B cell (primary cell): ENCODE measurements at regions not wholly inside any gene's neighbourhood (a gene's known extent, or its start where the extent isn't known, plus 50 kb on each side); places are given as distances from the start of the nearest gene placed in this dataset.

ENCODE experiments used
- ATAC-seq: fragments of 200-7000 bp; cut with Tn5 transposase; one replicate; pipeline ENCODE4 v1.10.0; 2021; ENCODE audit warnings: low read depth, mild to moderate bottlenecking, moderate number of reproducible peaks, moderate library complexity
- CTCF ChIA-PET: fragments of 350-600 bp; sonication (Branson Sonifier 250); formaldehyde crosslinking; loops from one replicate; lab custom pipeline; 2021; ENCODE audit warnings: antibody characterized with exemption, inconsistent platforms; lab: Charles Lee
- POLR2A ChIA-PET: fragments of 350-600 bp; sonication (Branson Sonifier 250); formaldehyde crosslinking; loops from one replicate; lab custom pipeline; 2021; ENCODE audit warnings: antibody characterized with exemption; lab: Charles Lee
- DNase-seq: peaks from one replicate; pipeline ENCODE4 v3.0.0; 2013
- H2AFZ ChIP-seq: 2 replicates; pipeline ENCODE4 v1.6.1; 2012; ENCODE audit warnings: mild to moderate bottlenecking, low read depth, low read length; ENCODE audit not compliant: insufficient read depth, poor library complexity, severe bottlenecking
- H3K27ac ChIP-seq, 2 donors: 1 replicate in 1 of 2; 2 replicates in 1 of 2; pipeline ENCODE4 v1.5.1; 2012 to 2013; ENCODE audit warnings: low read length in 2 of 2, mild to moderate bottlenecking in 2 of 2, moderate library complexity in 1 of 2
- H3K27me3 ChIP-seq, 4 experiments: fragments of 200-600 bp in 1 of 4; sonication (generic) in 1 of 4; replicated peaks in 1 of 4; 1 replicate in 2 of 4; 2 replicates in 2 of 4; pipeline versions ENCODE4 v1.6.1 to v1.7.0; 2013 to 2016; ENCODE audit warnings: low read length in 3 of 4, mild to moderate bottlenecking in 2 of 4, mixed read lengths in 1 of 4, moderate library complexity in 1 of 4; ENCODE audit not compliant: insufficient read depth in 4 of 4, control insufficient read depth in 3 of 4; ENCODE audit errors: control extremely low read depth in 1 of 4
- H3K36me3 ChIP-seq, 2 experiments: replicated peaks in 1 of 2; 1 replicate in 1 of 2; 2 replicates in 1 of 2; pipeline versions ENCODE4 v1.6.1 to v1.7.1; 2013; ENCODE audit warnings: low read length in 1 of 2; ENCODE audit not compliant: insufficient read depth in 2 of 2, control insufficient read depth in 1 of 2; ENCODE audit errors: control extremely low read depth in 1 of 2, extremely low read depth in 1 of 2
- H3K4me1 ChIP-seq, 2 donors: fragments of 200-600 bp in 1 of 2; sonication (generic) in 1 of 2; 1 replicate in 1 of 2; 2 replicates in 1 of 2; pipeline versions ENCODE4 v1.5.1 to v1.6.1; 2013 to 2017; ENCODE audit warnings: low read length in 2 of 2; ENCODE audit not compliant: control insufficient read depth in 2 of 2, insufficient read depth in 2 of 2
- H3K4me2 ChIP-seq: replicated peaks from 2 replicates; pipeline ENCODE3; 2012; ENCODE audit warnings: mild to moderate bottlenecking, low read depth, low read length; ENCODE audit not compliant: poor library complexity, severe bottlenecking
- H3K4me3 ChIP-seq, 5 experiments: fragments of 200-600 bp in 1 of 5; sonication (generic) in 1 of 5; 1 replicate in 3 of 5; 2 replicates in 2 of 5; pipeline versions ENCODE4 v1.5.1 to v1.7.0; 2011 to 2016; ENCODE audit warnings: low read length in 4 of 5, mild to moderate bottlenecking in 4 of 5, low read depth in 2 of 5, control low read depth in 1 of 5, moderate library complexity in 1 of 5; ENCODE audit not compliant: insufficient read depth in 1 of 5; ENCODE audit errors: control extremely low read depth in 1 of 5, extremely low read depth in 1 of 5
- H3K79me2 ChIP-seq: fragments of 200-600 bp; sonication (generic); one replicate; pipeline ENCODE4 v1.6.0; 2016; ENCODE audit warnings: low read length; ENCODE audit not compliant: control insufficient read depth, insufficient read depth
- H3K9ac ChIP-seq: fragments of 200-600 bp; sonication (generic); 2 replicates; pipeline ENCODE4 v1.6.1; 2017; ENCODE audit warnings: mild to moderate bottlenecking, low read length, moderate library complexity
- H3K9me3 ChIP-seq, 3 donors: one replicate each; pipeline versions ENCODE4 v1.6.1 to v1.7.1; 2013; ENCODE audit warnings: low read length in 2 of 3; ENCODE audit not compliant: control insufficient read depth in 2 of 3, insufficient read depth in 1 of 3; ENCODE audit errors: control extremely low read depth in 1 of 3
- H4K20me1 ChIP-seq: 2 replicates; pipeline ENCODE4 v1.6.0; 2012; ENCODE audit warnings: mild to moderate bottlenecking, low read length; ENCODE audit not compliant: insufficient read depth, control insufficient read depth, poor library complexity, severe bottlenecking
- H3K27ac Mint-ChIP-seq: one replicate; pipeline ENCODE4 v1.8.0; 2021; ENCODE audit warnings: mixed read lengths
- H3K27me3 Mint-ChIP-seq: one replicate; pipeline ENCODE4 v1.8.0; 2021; ENCODE audit warnings: mixed read lengths
- H3K4me1 Mint-ChIP-seq: one replicate; pipeline ENCODE4 v1.8.0; 2021; ENCODE audit warnings: mixed read lengths
- H3K4me3 Mint-ChIP-seq: one replicate; pipeline ENCODE4 v1.8.0; 2021; ENCODE audit warnings: mixed read lengths
- H3K9me3 Mint-ChIP-seq: one replicate; pipeline ENCODE4 v1.8.0; 2022; ENCODE audit warnings: mixed read lengths; ENCODE audit not compliant: insufficient read depth
- EZH2 ChIP-seq: IDR thresholded peaks from 2 replicates; pipeline ENCODE4 v1.6.1; 2012; ENCODE audit warnings: borderline replicate concordance, low read depth, mild to moderate bottlenecking, moderate library complexity, low read length; ENCODE audit not compliant: insufficient read depth, poor library complexity, severe bottlenecking
- WGBS: methylation state at CpG from one replicate; pipeline ENCODE4 v1.1.5; 2013; ENCODE audit warnings: missing lambda C conversion rate; ENCODE audit not compliant: insufficient coverage; 5-methylcytosine and 5-hydroxymethylcytosine counted together
- intact Hi-C: fragments of 100-400 bp; cut with micrococcal nuclease; formaldehyde crosslinking; loops from one replicate; pipeline ENCODE4 v1.10.0; 2022
- TF ChIP-seq, protein P1 (sequence below): fragments of 200-600 bp; IDR thresholded peaks from one replicate; pipeline ENCODE4 v1.8.0; 2022; ENCODE audit warnings: antibody characterized with exemption, mild to moderate bottlenecking

DNA sequence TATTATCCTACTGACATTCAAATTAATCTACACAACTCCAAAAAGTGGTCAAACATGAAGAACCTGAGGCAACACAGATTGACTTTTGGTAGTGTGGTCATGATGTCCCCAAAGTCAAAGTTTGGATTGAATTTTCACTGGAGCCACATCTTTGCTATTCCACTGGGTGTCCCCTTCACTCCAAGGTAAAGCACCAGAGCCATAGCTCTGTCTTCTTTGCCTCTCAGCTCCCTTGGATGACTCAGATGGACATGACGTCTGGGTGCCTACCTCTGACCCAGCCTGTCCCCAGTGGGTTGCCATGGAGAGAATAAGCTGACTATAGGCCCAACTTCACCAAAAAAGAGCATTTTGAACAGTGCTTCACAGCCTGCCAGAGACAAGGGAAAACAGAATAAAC lies 57.4 kb upstream of the ARHGAP42 start:
- 82% methylated on average over 1 of the region's 1 CpG for WGBS

DNA sequence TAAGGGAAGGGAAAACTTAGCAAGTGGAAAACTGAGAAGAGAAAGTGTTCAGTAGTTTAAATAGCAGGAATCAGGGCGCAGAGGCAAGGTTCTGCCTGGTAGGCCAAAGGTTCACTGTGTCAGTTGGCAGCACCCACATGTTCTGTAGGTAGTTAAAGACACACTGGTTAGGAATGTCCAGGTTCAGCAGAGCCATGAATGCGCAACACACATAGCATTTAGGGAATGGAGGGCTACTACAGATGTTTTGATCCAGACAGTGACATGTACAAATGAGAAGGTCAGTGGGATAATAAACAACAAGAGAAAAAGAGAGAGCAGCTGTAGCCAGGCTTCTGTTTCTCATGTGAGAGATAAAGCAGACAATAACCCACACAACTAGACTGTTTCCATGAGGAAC lies 56.2 kb upstream of the ARHGAP42 start:
- intact Hi-C loops, result no loop called here

More for the DNA sequence above, 57.4 kb upstream of the ARHGAP42 start:
- Histone ChIP-seq H3K79me2 (no peaks in the 10 kb centered on the region), H4K20me1 (no peaks in the 10 kb centered on the region), H3K9me3 (no peaks in the 10 kb centered on the region), H3K36me3 (no peaks in the 10 kb centered on the region), H3K4me1 (no peaks in the 10 kb centered on the region), H3K27me3 (no peaks in the 10 kb centered on the region), H2AFZ (no peak overlapping the region), H3K4me2 (no peak overlapping the region), H3K27ac (no peak overlapping the region), H3K9ac (no peak overlapping the region), H3K4me3 (no peak overlapping the region)
- CTCF ChIA-PET, result interaction anchor here (1.4 kb wide), 1 partner anchor 225 kb away, joined by 3 read pairs; no protein-coding TSS in a partner anchor
- Mint-ChIP-seq H3K9me3 (no peaks in the 10 kb centered on the region), H3K4me1 (no peaks in the 10 kb centered on the region), H3K27me3 (peaks cover 18% of the 10 kb centered on the region), H3K27ac (no peak overlapping the region), H3K4me3 (no peak overlapping the region)
- TF ChIP-seq, protein P1, sequence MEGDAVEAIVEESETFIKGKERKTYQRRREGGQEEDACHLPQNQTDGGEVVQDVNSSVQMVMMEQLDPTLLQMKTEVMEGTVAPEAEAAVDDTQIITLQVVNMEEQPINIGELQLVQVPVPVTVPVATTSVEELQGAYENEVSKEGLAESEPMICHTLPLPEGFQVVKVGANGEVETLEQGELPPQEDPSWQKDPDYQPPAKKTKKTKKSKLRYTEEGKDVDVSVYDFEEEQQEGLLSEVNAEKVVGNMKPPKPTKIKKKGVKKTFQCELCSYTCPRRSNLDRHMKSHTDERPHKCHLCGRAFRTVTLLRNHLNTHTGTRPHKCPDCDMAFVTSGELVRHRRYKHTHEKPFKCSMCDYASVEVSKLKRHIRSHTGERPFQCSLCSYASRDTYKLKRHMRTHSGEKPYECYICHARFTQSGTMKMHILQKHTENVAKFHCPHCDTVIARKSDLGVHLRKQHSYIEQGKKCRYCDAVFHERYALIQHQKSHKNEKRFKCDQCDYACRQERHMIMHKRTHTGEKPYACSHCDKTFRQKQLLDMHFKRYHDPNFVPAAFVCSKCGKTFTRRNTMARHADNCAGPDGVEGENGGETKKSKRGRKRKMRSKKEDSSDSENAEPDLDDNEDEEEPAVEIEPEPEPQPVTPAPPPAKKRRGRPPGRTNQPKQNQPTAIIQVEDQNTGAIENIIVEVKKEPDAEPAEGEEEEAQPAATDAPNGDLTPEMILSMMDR, result no peak
- no peak for TF ChIP-seq EZH2
- DNase-seq (no peak), ATAC-seq (no peak)
- intact Hi-C loops, result no loop called here
- POLR2A ChIA-PET, result no interaction called here

More for the DNA sequence above, 56.2 kb upstream of the ARHGAP42 start:
- POLR2A ChIA-PET, result no interaction called here
- WGBS, result 90% methylated on average over 2 of the region's 2 CpGs
- peaks cover 18% of the 10 kb centered on the region for H3K27me3 Mint-ChIP-seq
- H3K4me1 Mint-ChIP-seq, result no peaks in the 10 kb centered on the region
- Histone ChIP-seq H3K79me2 (no peaks in the 10 kb centered on the region), H4K20me1 (no peaks in the 10 kb centered on the region), H3K4me2 (no peak overlapping the region), H3K4me3 (no peak overlapping the region), H2AFZ (no peak overlapping the region), H3K27me3 (no peaks in the 10 kb centered on the region), H3K27ac (no peak overlapping the region), H3K9me3 (no peaks in the 10 kb centered on the region), H3K36me3 (no peaks in the 10 kb centered on the region), H3K4me1 (no peaks in the 10 kb centered on the region), H3K9ac (no peak overlapping the region)
- no peak overlapping the region for H3K4me3 Mint-ChIP-seq
- no peaks in the 10 kb centered on the region for H3K9me3 Mint-ChIP-seq
- ATAC-seq (no peak), DNase-seq (no peak)
- CTCF ChIA-PET, result no interaction called here
- H3K27ac Mint-ChIP-seq, result no peak overlapping the region
- TF ChIP-seq, protein P1, result no peak
- TF ChIP-seq EZH2, result no peak
